SK-N-SH treated with all-trans-retinoic acid at 6 μM for 48 hours (cell line): ENCODE measurements at regions not wholly inside any gene's neighbourhood (a gene's known extent, or its start where the extent isn't known, plus 50 kb on each side); places are given as distances from the start of the nearest gene placed in this dataset.

Experiments used
- ATAC-seq: fragments of 200-7000 bp; cut with Tn5 transposase; 3 replicates; pipeline ENCODE4 v1.9.1; 2020; ENCODE audit warnings: mild to moderate bottlenecking, moderate library complexity
- ARNTL ChIP-seq: fragments of 450-650 bp; formaldehyde crosslinking; IDR thresholded peaks from 2 replicates; pipeline ENCODE4 v1.5.0; 2020; ENCODE audit warnings: low read depth, mild to moderate bottlenecking, moderate library complexity, borderline replicate concordance
- BACH2 ChIP-seq: fragments of 250-450 bp; sonication (Bioruptor Pico); IDR thresholded peaks from 2 replicates; pipeline ENCODE4 v1.9.0; 2021; ENCODE audit warnings: mild to moderate bottlenecking, borderline replicate concordance
- CSDC2 ChIP-seq: fragments of 250-450 bp; sonication (Bioruptor Pico); IDR thresholded peaks from 2 replicates; pipeline ENCODE4 v1.5.0; 2020; ENCODE audit warnings: mild to moderate bottlenecking, moderate library complexity
- ESRRG ChIP-seq: fragments of 250-450 bp; sonication (Bioruptor Pico); IDR thresholded peaks from 2 replicates; pipeline ENCODE4 v1.6.1; 2021; ENCODE audit warnings: mild to moderate bottlenecking
- GLIS3 ChIP-seq: fragments of 250-450 bp; sonication (Bioruptor Pico); IDR thresholded peaks from 2 replicates; pipeline ENCODE4 v1.5.0; 2020; ENCODE audit warnings: mild to moderate bottlenecking, moderate library complexity
- ISL1 ChIP-seq: fragments of 250-450 bp; sonication (Bioruptor Pico); IDR thresholded peaks from 2 replicates; pipeline ENCODE4 v2.1.2; 2022; ENCODE audit warnings: mild to moderate bottlenecking, moderate library complexity
- OSR1 ChIP-seq: fragments of 250-450 bp; sonication (Bioruptor Pico); IDR thresholded peaks from 2 replicates; pipeline ENCODE4 v1.8.0; 2022; ENCODE audit warnings: moderate library complexity, mild to moderate bottlenecking, inconsistent platforms
- PPARA ChIP-seq: fragments of 250-450 bp; sonication (Bioruptor Pico); IDR thresholded peaks from 2 replicates; pipeline ENCODE4 v1.5.0; 2020; ENCODE audit warnings: mild to moderate bottlenecking, borderline replicate concordance
- RARB ChIP-seq: fragments of 250-450 bp; sonication (Bioruptor Pico); IDR thresholded peaks from 2 replicates; pipeline ENCODE4 v1.8.0; 2021; ENCODE audit warnings: mild to moderate bottlenecking, moderate library complexity
- SNAI2 ChIP-seq: fragments of 250-450 bp; sonication (Bioruptor Pico); IDR thresholded peaks from 2 replicates; pipeline ENCODE4 v1.5.0; 2020; ENCODE audit warnings: mild to moderate bottlenecking, moderate library complexity
- TCF4 ChIP-seq: fragments of 250-450 bp; sonication (Bioruptor Pico); IDR thresholded peaks from 2 replicates; pipeline ENCODE4 v1.8.0; 2021; ENCODE audit warnings: mild to moderate bottlenecking, moderate library complexity, borderline replicate concordance
- TOX ChIP-seq: fragments of 250-450 bp; sonication (Bioruptor Pico); IDR thresholded peaks from 2 replicates; pipeline ENCODE4 v1.8.0; 2021; ENCODE audit warnings: mild to moderate bottlenecking, moderate library complexity, borderline replicate concordance
- ZC3H10 ChIP-seq: fragments of 250-450 bp; sonication (Bioruptor Pico); IDR thresholded peaks from 2 replicates; pipeline ENCODE4 v1.5.1; 2021; ENCODE audit warnings: mild to moderate bottlenecking, moderate library complexity
- ZFP3 ChIP-seq: fragments of 250-450 bp; sonication (Bioruptor Pico); IDR thresholded peaks from 2 replicates; pipeline ENCODE4 v1.5.0; 2020; ENCODE audit warnings: mild to moderate bottlenecking, moderate library complexity
- ZFP30 ChIP-seq: fragments of 450-650 bp; formaldehyde crosslinking; IDR thresholded peaks from 2 replicates; pipeline ENCODE4 v1.5.0; 2022; ENCODE audit warnings: mild to moderate bottlenecking, moderate library complexity
- ZNF565 ChIP-seq: fragments of 450-650 bp; formaldehyde crosslinking; conservative IDR thresholded peaks from 2 replicates; pipeline ENCODE4 v1.5.0; 2020; ENCODE audit warnings: low read depth, mild to moderate bottlenecking, moderate library complexity
- ZNF70 ChIP-seq: fragments of 450-650 bp; formaldehyde crosslinking; IDR thresholded peaks from 2 replicates; pipeline ENCODE4 v1.5.0; 2020; ENCODE audit warnings: mild to moderate bottlenecking, moderate library complexity
- ZNF8 ChIP-seq: fragments of 450-650 bp; formaldehyde crosslinking; IDR thresholded peaks from 2 replicates; pipeline ENCODE4 v1.5.0; 2020; ENCODE audit warnings: mild to moderate bottlenecking, moderate library complexity
- TF ChIP-seq, protein P1 (sequence below): fragments of 250-450 bp; sonication (Bioruptor Pico); IDR thresholded peaks from 2 replicates; pipeline ENCODE4 v1.5.1; 2021; ENCODE audit warnings: mild to moderate bottlenecking, moderate library complexity
- TF ChIP-seq, protein P2 (sequence below): fragments of 250-450 bp; sonication (Bioruptor Pico); IDR thresholded peaks from 2 replicates; pipeline ENCODE4 v1.8.0; 2020; ENCODE audit warnings: mild to moderate bottlenecking, moderate library complexity, borderline replicate concordance
- TF ChIP-seq, protein P3 (sequence below): fragments of 250-450 bp; sonication (Bioruptor Pico); IDR thresholded peaks from 2 replicates; pipeline ENCODE4 v1.8.0; 2021; ENCODE audit warnings: low read depth, mild to moderate bottlenecking, moderate library complexity, borderline replicate concordance
- TF ChIP-seq, protein P4 (sequence below): fragments of 250-450 bp; sonication (Bioruptor Pico); IDR thresholded peaks from 2 replicates; pipeline ENCODE4 v1.5.0; 2020; ENCODE audit warnings: mild to moderate bottlenecking, moderate library complexity
- TF ChIP-seq, protein P5 (sequence below): fragments of 250-450 bp; sonication (Bioruptor Pico); IDR thresholded peaks from 2 replicates; pipeline ENCODE4 v1.5.1; 2020; ENCODE audit warnings: low read depth, mild to moderate bottlenecking, moderate library complexity

DNA sequence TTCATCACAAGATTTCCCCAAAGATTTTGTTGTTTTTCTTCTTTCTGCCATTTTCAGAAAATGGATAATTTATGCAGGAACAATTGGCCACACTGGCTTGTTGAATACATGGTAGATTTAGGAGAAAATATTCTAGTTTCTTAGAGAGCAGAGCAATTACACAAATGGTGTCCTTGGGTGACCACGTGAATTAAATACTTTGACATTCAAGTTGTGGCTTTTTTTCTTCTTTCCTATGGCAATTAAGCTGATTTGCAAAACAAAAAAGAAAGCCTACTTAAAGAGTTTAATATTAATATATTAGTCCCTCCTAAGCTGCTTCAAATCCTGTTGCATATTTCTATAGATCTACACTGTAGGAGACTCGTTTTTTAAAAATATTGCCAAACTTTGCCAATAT lies 133.0 kb upstream of the HTR2C start:
- no peak for ATAC-seq
- TF ChIP-seq ZNF565 (CRISPR knock-in tag): no peak
- TF ChIP-seq, protein P1, sequence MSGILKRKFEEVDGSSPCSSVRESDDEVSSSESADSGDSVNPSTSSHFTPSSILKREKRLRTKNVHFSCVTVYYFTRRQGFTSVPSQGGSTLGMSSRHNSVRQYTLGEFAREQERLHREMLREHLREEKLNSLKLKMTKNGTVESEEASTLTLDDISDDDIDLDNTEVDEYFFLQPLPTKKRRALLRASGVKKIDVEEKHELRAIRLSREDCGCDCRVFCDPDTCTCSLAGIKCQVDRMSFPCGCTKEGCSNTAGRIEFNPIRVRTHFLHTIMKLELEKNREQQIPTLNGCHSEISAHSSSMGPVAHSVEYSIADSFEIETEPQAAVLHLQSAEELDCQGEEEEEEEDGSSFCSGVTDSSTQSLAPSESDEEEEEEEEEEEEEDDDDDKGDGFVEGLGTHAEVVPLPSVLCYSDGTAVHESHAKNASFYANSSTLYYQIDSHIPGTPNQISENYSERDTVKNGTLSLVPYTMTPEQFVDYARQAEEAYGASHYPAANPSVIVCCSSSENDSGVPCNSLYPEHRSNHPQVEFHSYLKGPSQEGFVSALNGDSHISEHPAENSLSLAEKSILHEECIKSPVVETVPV (CRISPR knock-in tag): no peak
- TF ChIP-seq TCF4 (CRISPR knock-in tag): no peak
- TF ChIP-seq ZNF8: no peak
- no peak for TF ChIP-seq RARB (CRISPR knock-in tag)
- no peak for TF ChIP-seq ZFP3 (CRISPR knock-in tag)
- TF ChIP-seq, protein P2, sequence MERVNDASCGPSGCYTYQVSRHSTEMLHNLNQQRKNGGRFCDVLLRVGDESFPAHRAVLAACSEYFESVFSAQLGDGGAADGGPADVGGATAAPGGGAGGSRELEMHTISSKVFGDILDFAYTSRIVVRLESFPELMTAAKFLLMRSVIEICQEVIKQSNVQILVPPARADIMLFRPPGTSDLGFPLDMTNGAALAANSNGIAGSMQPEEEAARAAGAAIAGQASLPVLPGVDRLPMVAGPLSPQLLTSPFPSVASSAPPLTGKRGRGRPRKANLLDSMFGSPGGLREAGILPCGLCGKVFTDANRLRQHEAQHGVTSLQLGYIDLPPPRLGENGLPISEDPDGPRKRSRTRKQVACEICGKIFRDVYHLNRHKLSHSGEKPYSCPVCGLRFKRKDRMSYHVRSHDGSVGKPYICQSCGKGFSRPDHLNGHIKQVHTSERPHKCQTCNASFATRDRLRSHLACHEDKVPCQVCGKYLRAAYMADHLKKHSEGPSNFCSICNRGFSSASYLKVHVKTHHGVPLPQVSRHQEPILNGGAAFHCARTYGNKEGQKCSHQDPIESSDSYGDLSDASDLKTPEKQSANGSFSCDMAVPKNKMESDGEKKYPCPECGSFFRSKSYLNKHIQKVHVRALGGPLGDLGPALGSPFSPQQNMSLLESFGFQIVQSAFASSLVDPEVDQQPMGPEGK: no peak
- TF ChIP-seq, protein P3, sequence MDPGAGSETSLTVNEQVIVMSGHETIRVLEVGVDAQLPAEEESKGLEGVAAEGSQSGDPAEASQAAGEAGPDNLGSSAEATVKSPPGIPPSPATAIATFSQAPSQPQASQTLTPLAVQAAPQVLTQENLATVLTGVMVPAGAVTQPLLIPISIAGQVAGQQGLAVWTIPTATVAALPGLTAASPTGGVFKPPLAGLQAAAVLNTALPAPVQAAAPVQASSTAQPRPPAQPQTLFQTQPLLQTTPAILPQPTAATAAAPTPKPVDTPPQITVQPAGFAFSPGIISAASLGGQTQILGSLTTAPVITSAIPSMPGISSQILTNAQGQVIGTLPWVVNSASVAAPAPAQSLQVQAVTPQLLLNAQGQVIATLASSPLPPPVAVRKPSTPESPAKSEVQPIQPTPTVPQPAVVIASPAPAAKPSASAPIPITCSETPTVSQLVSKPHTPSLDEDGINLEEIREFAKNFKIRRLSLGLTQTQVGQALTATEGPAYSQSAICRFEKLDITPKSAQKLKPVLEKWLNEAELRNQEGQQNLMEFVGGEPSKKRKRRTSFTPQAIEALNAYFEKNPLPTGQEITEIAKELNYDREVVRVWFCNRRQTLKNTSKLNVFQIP (CRISPR knock-in tag): no peak
- TF ChIP-seq, protein P4, sequence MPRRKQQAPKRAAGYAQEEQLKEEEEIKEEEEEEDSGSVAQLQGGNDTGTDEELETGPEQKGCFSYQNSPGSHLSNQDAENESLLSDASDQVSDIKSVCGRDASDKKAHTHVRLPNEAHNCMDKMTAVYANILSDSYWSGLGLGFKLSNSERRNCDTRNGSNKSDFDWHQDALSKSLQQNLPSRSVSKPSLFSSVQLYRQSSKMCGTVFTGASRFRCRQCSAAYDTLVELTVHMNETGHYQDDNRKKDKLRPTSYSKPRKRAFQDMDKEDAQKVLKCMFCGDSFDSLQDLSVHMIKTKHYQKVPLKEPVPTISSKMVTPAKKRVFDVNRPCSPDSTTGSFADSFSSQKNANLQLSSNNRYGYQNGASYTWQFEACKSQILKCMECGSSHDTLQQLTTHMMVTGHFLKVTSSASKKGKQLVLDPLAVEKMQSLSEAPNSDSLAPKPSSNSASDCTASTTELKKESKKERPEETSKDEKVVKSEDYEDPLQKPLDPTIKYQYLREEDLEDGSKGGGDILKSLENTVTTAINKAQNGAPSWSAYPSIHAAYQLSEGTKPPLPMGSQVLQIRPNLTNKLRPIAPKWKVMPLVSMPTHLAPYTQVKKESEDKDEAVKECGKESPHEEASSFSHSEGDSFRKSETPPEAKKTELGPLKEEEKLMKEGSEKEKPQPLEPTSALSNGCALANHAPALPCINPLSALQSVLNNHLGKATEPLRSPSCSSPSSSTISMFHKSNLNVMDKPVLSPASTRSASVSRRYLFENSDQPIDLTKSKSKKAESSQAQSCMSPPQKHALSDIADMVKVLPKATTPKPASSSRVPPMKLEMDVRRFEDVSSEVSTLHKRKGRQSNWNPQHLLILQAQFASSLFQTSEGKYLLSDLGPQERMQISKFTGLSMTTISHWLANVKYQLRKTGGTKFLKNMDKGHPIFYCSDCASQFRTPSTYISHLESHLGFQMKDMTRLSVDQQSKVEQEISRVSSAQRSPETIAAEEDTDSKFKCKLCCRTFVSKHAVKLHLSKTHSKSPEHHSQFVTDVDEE (CRISPR knock-in tag): no peak
- TF ChIP-seq ZFP30: no peak
- TF ChIP-seq PPARA (CRISPR knock-in tag): no peak
- TF ChIP-seq CSDC2 (CRISPR knock-in tag): no peak
- TF ChIP-seq SNAI2 (CRISPR knock-in tag): no peak
- TF ChIP-seq ZNF70: no peak
- no peak for TF ChIP-seq BACH2 (CRISPR knock-in tag)
- no peak for TF ChIP-seq TOX
- TF ChIP-seq, protein P5, sequence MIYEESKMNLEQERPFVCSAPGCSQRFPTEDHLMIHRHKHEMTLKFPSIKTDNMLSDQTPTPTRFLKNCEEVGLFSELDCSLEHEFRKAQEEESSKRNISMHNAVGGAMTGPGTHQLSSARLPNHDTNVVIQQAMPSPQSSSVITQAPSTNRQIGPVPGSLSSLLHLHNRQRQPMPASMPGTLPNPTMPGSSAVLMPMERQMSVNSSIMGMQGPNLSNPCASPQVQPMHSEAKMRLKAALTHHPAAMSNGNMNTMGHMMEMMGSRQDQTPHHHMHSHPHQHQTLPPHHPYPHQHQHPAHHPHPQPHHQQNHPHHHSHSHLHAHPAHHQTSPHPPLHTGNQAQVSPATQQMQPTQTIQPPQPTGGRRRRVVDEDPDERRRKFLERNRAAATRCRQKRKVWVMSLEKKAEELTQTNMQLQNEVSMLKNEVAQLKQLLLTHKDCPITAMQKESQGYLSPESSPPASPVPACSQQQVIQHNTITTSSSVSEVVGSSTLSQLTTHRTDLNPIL (CRISPR knock-in tag): no peak
- TF ChIP-seq OSR1 (CRISPR knock-in tag): no peak
- TF ChIP-seq ARNTL: no peak
- no peak for TF ChIP-seq ISL1 (CRISPR knock-in tag)

DNA sequence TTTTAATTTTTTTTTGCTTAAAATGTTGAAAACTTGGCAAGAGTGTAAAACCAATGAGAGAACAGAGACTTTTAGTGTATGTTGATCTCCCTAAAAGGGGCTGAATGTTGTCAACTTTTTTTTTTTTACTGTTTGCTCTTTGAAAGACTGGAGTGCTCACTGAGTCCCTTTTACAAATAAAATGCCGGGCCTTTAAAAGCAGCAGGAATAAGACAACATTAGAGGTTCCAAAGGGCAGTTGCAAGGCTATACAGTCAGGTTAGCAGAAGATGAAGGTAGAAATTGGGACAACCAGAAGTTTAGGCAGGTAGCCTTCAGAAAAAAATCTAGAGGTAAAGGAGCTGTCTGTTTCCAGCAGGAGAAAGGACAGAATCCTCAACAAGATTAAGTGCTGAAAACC lies 132.5 kb upstream of the HTR2C start:
- no peak for ATAC-seq
- TF ChIP-seq ARNTL (no peak), BACH2 (CRISPR knock-in tag) (no peak), SNAI2 (CRISPR knock-in tag) (no peak), RARB (CRISPR knock-in tag) (no peak), ZNF565 (CRISPR knock-in tag) (no peak), ZNF8 (no peak), CSDC2 (CRISPR knock-in tag) (no peak), OSR1 (CRISPR knock-in tag) (no peak), ZNF70 (no peak), TCF4 (CRISPR knock-in tag) (no peak), GLIS3 (CRISPR knock-in tag) (no peak), ZFP3 (CRISPR knock-in tag) (no peak), ESRRG (CRISPR knock-in tag) (no peak), ZC3H10 (CRISPR knock-in tag) (no peak)
- TF ChIP-seq, protein P1 (CRISPR knock-in tag): no peak
- TF ChIP-seq, protein P2: no peak
